Liver (tissue), 8 donors: ENCODE measurements at regions not wholly inside any gene's neighbourhood (a gene's known extent, or its start where the extent isn't known, plus 50 kb on each side); places are given as distances from the start of the nearest gene placed in this dataset.

Source experiments
- DNase-seq: peaks from one replicate; pipeline ENCODE4 v3.0.0-alpha.2; 2017; ENCODE audit warnings: low spot score
- H3K27ac ChIP-seq, 2 donors: one replicate each; pipeline ENCODE4 v1.7.0; 2013; ENCODE audit warnings: inconsistent platforms in 2 of 2, low read length in 2 of 2, control low read depth in 1 of 2, low read depth in 1 of 2, mild to moderate bottlenecking in 1 of 2
- H3K27me3 ChIP-seq, 4 donors: one replicate each; pipeline versions ENCODE4 v1.6.1 to v1.7.0; 2013; ENCODE audit warnings: low read length in 3 of 4, inconsistent platforms in 1 of 4, mild to moderate bottlenecking in 1 of 4, moderate library complexity in 1 of 4; ENCODE audit not compliant: control insufficient read depth in 4 of 4, insufficient read depth in 4 of 4
- H3K36me3 ChIP-seq, 4 donors: one replicate each; pipeline versions ENCODE4 v1.6.1 to v1.7.0; 2013; ENCODE audit warnings: low read length in 3 of 4, mild to moderate bottlenecking in 3 of 4, low read depth in 1 of 4, moderate library complexity in 1 of 4; ENCODE audit not compliant: control insufficient read depth in 4 of 4, insufficient read depth in 3 of 4
- H3K4me1 ChIP-seq, 4 donors: one replicate each; pipeline versions ENCODE4 v1.6.1 to v1.7.0; 2013; ENCODE audit warnings: low read length in 3 of 4, mild to moderate bottlenecking in 3 of 4, moderate library complexity in 1 of 4; ENCODE audit not compliant: control insufficient read depth in 4 of 4, insufficient read depth in 4 of 4
- H3K4me3 ChIP-seq, 3 donors: one replicate each; pipeline versions ENCODE4 v1.6.1 to v1.7.0; 2013; ENCODE audit warnings: low read length in 3 of 3, control low read depth in 1 of 3, low read depth in 1 of 3, mild to moderate bottlenecking in 1 of 3
- H3K9ac ChIP-seq, 2 donors: one replicate each; pipeline ENCODE4 v1.7.0; 2013; ENCODE audit warnings: low read length in 2 of 2, mild to moderate bottlenecking in 2 of 2, moderate library complexity in 2 of 2, control low read depth in 1 of 2, low read depth in 1 of 2
- H3K9me3 ChIP-seq, 4 donors: one replicate each; pipeline versions ENCODE4 v1.6.1 to v1.7.0; 2013; ENCODE audit warnings: low read length in 3 of 4; ENCODE audit not compliant: control insufficient read depth in 4 of 4
- ATF3 ChIP-seq: IDR thresholded peaks from 2 replicates; pipeline ENCODE4 v1.6.1; 2016; ENCODE audit warnings: antibody characterized with exemption
- CTCF ChIP-seq: fragments of 150-350 bp; IDR thresholded peaks from 2 replicates; pipeline ENCODE4 v1.5.1; 2017; ENCODE audit warnings: improper control_type of control experiment, low read depth, low read length; ENCODE audit not compliant: missing input control
- EGR1 ChIP-seq, 2 donors: IDR thresholded peaks; 2 replicates each; pipeline ENCODE4 v1.6.1; 2016 to 2018; ENCODE audit warnings: antibody characterized with exemption in 2 of 2, low read depth in 2 of 2
- FOXA1 ChIP-seq: IDR thresholded peaks from 2 replicates; pipeline ENCODE4 v1.6.1; 2016; ENCODE audit warnings: antibody characterized with exemption
- FOXA2 ChIP-seq: IDR thresholded peaks from 2 replicates; pipeline ENCODE4 v1.6.1; 2016; ENCODE audit warnings: antibody characterized with exemption
- GABPA ChIP-seq, 2 donors: IDR thresholded peaks in 1 of 2; conservative IDR thresholded peaks in 1 of 2; 2 replicates each; pipeline ENCODE4 v1.6.1; 2016; ENCODE audit warnings: antibody characterized with exemption in 2 of 2, mild to moderate bottlenecking in 1 of 2, moderate library complexity in 1 of 2
- HNF4A ChIP-seq, 2 donors: conservative IDR thresholded peaks; 2 replicates each; pipeline ENCODE4 v1.6.1; 2016; ENCODE audit warnings: antibody characterized with exemption in 2 of 2, mild to moderate bottlenecking in 2 of 2
- JUND ChIP-seq, 2 donors: IDR thresholded peaks; 2 replicates each; pipeline ENCODE4 v1.6.1; 2016; ENCODE audit warnings: antibody characterized with exemption in 2 of 2
- MAX ChIP-seq: IDR thresholded peaks from 2 replicates; pipeline ENCODE4 v1.6.1; 2016; ENCODE audit warnings: antibody characterized with exemption
- NR2F2 ChIP-seq: IDR thresholded peaks from 2 replicates; pipeline ENCODE4 v1.6.1; 2016; ENCODE audit warnings: antibody characterized with exemption
- RAD21 ChIP-seq, 2 donors: IDR thresholded peaks; 2 replicates each; pipeline ENCODE4 v1.6.1; 2016; ENCODE audit warnings: antibody characterized with exemption in 2 of 2, mild to moderate bottlenecking in 2 of 2
- REST ChIP-seq: IDR thresholded peaks from 2 replicates; pipeline ENCODE4 v1.6.1; 2016; ENCODE audit warnings: antibody characterized with exemption, mild to moderate bottlenecking
- RXRA ChIP-seq, 2 donors: IDR thresholded peaks; 2 replicates each; pipeline ENCODE4 v1.6.1; 2017 to 2018; ENCODE audit warnings: antibody characterized with exemption in 2 of 2, mild to moderate bottlenecking in 1 of 2
- YY1 ChIP-seq: IDR thresholded peaks from 2 replicates; pipeline ENCODE4 v1.6.1; 2016; ENCODE audit warnings: antibody characterized with exemption, mild to moderate bottlenecking
- ZBTB33 ChIP-seq: IDR thresholded peaks from 2 replicates; pipeline ENCODE4 v1.6.1; 2016; ENCODE audit warnings: antibody characterized with exemption
- WGBS: extraction: QIAGEN DNeasy Blood & Tissue Kit; methylation state at CpG from one replicate; pipeline ENCODE4 v1.1.7; 2013; 5-methylcytosine and 5-hydroxymethylcytosine counted together
- donor health status: healthy.
- donor health status: healthy.
- donor health status: healthy.
- donor health status: healthy.
- donor health status: healthy.

GRCh38 chr2:220356076-220356475 lies 728.6 kb downstream of the SLC4A3 start:
- no peaks in the 10 kb centered on the region for H3K36me3 ChIP-seq
- no peaks in the 10 kb centered on the region for H3K9me3 ChIP-seq
- no peak for DNase-seq
- no peak overlapping the region for H3K4me3 ChIP-seq
- H3K27ac ChIP-seq: no peak overlapping the region
- no peaks in the 10 kb centered on the region for H3K27me3 ChIP-seq
- H3K9ac ChIP-seq: no peak overlapping the region
- no peak for TF ChIP-seq HNF4A (conservative IDR thresholded peaks at IDR 0.05)
- no peak for TF ChIP-seq RAD21 (IDR thresholded peaks at IDR 0.05)
- TF ChIP-seq EGR1 (IDR thresholded peaks at IDR 0.05; ENCODE audit: low read depth in 2 of 2): no peak
- no peak for TF ChIP-seq GABPA (IDR thresholded peaks at IDR 0.05 in 1 of 2, conservative IDR thresholded peaks at IDR 0.05 in 1 of 2)
- no peak for TF ChIP-seq ATF3
- TF ChIP-seq FOXA1: no peak
- no peak for TF ChIP-seq YY1
- no peak for TF ChIP-seq ZBTB33
- no peak for TF ChIP-seq FOXA2
- TF ChIP-seq CTCF: no peak
- TF ChIP-seq JUND (IDR thresholded peaks at IDR 0.05): no peak
- no peaks in the 10 kb centered on the region for H3K4me1 ChIP-seq
- WGBS: 26% methylated on average over 1 of the region's 1 CpG

GRCh38 chr2:220365023-220365422 lies 737.6 kb downstream of the SLC4A3 start:
- Histone ChIP-seq H3K36me3 (no peaks in the 10 kb centered on the region), H3K27ac (no peak overlapping the region), H3K27me3 (no peaks in the 10 kb centered on the region), H3K4me1 (no peaks in the 10 kb centered on the region), H3K4me3 (no peak overlapping the region), H3K9ac (no peak overlapping the region), H3K9me3 (peaks cover 0 to 5% (median under 1%) of the 10 kb centered on the region in 4 donors)
- WGBS: 71% methylated on average over 2 of the region's 2 CpGs
- TF ChIP-seq MAX: no peak
- TF ChIP-seq EGR1 (IDR thresholded peaks at IDR 0.05; ENCODE audit: low read depth in 2 of 2): no peak
- no peak for TF ChIP-seq FOXA1
- no peak for TF ChIP-seq GABPA (IDR thresholded peaks at IDR 0.05 in 1 of 2, conservative IDR thresholded peaks at IDR 0.05 in 1 of 2)
- TF ChIP-seq RAD21 (IDR thresholded peaks at IDR 0.05): no peak
- TF ChIP-seq ATF3: no peak
- no peak for TF ChIP-seq HNF4A (conservative IDR thresholded peaks at IDR 0.05)
- no peak for TF ChIP-seq NR2F2
- TF ChIP-seq RXRA (IDR thresholded peaks at IDR 0.05): no peak
- TF ChIP-seq REST: no peak
- DNase-seq: no peak
